Smooth muscle cell of the brain vasculature (primary cell): ENCODE measurements at regions not wholly inside any gene's neighbourhood (a gene's known extent, or its start where the extent isn't known, plus 50 kb on each side); places are given as distances from the start of the nearest gene placed in this dataset.

ENCODE experiments used
- DNase-seq: peaks from one replicate; pipeline ENCODE4 v3.0.0-alpha.2; 2012; ENCODE audit warnings: low read depth, low spot score

DNA sequence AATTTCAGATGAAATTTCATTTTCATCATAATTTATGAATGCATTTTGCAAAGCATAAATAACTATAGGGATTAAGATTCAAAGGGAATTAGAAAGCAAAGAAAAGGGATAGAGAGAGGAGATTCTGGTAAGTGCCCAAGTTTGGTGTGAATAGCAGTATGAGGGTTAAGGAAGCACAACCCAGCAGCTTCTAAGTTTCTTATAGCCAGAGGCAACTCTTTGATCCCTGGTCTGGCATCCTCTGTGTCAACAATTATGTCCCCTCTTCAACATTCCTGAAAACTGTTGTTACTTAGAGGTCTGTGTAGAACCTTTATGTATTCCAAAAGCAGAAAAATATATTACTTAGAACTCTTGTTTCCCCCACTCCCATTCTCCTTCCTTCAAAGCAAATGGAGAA is 171.6 kb upstream of the SATB2 start:
- no peak for DNase-seq

- no peak for DNase-seq
Observed at GRCh38 chr2:199627417-199627816, 169.7 kb upstream of the SATB2 start.

DNA sequence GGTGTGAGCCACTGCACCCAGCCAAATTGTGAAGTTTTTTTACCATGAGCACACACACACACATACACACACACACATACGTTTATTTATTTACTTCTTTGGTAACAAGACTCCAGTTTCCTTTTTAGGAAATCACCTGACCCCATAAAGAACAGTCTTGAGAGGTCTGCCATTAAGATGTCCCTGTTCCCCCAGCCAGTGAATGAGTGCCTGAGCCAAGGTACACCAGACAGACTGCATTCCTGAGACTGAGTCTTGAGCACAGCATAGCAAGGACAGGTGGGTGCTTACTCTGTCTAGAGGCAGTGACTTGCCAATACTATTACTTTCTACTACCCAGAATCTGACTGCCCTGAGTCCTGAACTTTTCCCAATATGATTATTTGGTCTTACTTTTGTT is 167.2 kb upstream of the SATB2 start:
- no peak for DNase-seq

GRCh38 chr2:199612509-199613130 is 154.9 kb upstream of the SATB2 start:
- DNase-seq = no peak

DNA sequence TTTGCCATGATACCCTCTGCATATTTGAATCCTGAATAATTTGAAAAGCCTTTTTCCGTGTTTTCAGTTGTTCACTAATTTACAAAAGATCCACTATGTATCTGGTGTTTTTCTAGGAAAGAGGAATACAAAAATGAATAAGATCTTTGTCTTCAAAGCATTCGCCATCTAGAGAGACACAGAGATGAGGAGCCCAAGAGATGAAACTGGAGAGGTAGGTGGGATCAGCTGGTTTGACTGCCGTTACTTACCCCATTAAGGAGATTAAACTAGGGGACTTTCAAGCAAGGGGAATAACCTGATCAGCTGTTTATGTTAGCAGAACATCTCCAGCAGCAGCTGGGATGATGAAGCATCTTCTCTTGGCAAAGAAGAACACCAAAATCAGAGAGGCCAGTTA is 150.2 kb upstream of the SATB2 start:
- DNase-seq = no peak

DNA sequence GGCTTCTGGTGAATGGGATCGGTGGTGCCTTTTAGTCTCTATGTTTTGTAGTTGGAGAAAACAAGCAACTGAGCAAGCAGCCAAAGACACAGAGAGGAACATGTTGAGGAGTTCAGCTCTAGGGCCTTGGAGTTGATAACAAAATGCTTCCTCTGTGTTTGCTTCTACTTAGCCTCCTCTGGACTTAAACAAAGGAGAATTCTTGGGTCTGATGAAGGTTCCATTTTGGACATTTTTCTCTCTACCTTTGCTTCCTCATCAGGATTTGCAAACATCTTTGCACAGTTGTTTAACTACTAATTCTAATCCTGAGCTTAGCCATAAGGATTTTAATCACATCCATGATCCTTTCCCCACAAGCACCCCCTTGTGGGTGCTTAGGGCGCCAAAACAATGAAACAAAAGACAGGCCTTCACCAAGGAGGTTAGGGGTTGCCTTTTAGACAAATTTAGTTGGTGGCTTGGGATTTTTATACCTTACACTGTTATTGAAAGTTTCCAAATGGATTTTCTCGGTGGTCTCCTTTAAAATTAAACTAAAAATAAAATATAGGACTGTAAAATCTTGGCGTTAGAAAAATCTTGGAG is 148.5 kb upstream of the SATB2 start:
- DNase-seq = no peak

GRCh38 chr2:199603721-199604291 is 146.1 kb upstream of the SATB2 start:
- DNase-seq = no peak

DNA sequence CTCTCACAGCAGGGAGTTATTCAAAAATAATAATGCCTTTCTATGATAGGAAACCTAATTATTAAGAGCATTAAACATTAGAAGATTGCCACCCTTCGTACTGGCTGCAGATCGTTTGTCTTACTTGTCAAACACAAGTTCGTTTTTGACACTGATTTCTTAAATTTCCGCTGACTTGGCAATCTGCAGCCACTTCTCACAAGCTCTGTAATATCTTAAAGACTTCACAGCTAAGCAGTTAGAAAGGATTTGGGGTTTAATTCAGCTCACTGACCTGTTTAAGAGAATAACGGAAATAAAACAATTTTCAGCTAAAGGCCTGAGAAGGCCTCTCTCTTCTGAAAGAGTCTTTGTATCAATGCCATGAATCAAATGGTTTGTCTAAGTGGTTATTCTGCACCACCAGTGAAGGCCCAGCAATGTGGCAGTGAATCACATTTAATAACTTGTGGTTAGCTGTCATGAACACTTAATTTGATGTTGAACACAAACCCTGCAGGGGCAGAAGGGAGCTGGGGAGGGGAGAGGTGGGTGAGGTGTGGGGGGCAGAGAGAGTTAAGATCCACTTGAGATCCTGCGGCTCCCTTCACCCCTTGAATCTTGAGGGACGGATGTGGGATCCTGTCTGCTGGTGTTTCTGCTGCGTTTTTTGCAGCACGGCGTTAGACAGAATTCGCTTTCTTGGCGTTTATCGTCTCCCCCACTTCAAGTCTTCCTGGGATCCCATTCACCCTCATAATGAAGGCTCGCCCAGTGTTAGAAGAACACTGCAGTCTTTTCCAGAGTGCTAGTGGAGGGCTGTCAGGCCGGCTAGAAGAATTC is 145.4 kb upstream of the SATB2 start:
- DNase-seq = no peak

DNA sequence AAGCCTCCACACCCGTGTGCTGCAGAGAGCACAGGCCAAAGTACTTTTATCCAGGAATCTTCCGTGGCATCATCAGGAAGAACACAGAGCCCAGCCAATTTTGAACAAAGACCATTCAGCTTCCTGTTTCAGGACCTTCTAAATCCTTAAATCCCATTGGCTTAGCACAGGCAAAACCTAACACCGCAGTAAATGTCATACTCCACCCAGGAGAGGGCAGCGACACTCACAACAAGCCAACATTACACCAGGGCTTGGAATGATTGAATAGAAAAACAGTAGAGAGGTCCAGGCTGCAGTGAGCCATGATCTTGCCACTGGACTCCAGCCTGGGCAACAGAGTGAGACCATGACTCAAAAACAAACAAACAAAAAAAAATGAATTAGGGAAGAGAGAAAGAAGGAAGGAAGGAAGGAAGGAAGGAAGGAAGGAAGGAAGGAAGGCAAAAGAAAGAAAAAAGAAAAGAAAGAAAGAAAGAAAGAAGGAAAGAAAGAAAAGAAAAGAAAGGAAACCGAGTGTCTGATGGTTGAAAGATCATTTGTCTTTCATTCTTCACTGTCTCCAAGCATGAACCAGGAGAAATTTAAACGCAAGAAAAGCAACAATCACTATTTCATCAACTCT is 144.6 kb upstream of the SATB2 start:
- no peak for DNase-seq

- DNase-seq = no peak
Observed at GRCh38 chr2:199596549-199596948, 138.8 kb upstream of the SATB2 start.

GRCh38 chr2:199594443-199594842 is 136.7 kb upstream of the SATB2 start:
- DNase-seq = no peak

GRCh38 chr2:199591826-199592225 is 134.1 kb upstream of the SATB2 start:
- no peak for DNase-seq

GRCh38 chr2:199590321-199591203 is 132.8 kb upstream of the SATB2 start:
- no peak for DNase-seq

GRCh38 chr2:199589306-199589705 is 131.6 kb upstream of the SATB2 start:
- DNase-seq = no peak

- no peak for DNase-seq
Observed at GRCh38 chr2:199588054-199588453, 130.3 kb upstream of the SATB2 start.

DNA sequence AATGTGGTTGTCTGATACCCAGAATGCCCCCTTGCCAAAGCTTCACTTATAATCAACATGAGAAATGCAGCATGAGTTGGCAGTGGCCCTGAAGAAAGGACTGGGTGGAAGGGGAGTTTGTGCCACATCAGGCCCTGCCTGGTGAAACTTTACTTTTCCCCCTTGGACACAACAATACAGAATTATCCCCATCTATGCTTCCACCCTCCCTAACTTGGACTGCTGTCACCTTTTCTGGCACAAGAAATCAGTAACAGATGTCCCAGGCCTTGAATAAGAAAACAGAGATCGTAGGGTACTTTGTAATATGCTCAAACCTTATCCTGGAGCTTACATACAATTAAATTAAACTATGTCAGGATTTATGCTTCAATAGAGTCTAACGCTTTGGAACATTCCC is 128.9 kb upstream of the SATB2 start:
- no peak for DNase-seq

GRCh38 chr2:199583676-199584075 is 125.9 kb upstream of the SATB2 start:
- no peak for DNase-seq

GRCh38 chr2:199581935-199582360 is 124.2 kb upstream of the SATB2 start:
- peak; percentile 10 for DNase-seq

DNA sequence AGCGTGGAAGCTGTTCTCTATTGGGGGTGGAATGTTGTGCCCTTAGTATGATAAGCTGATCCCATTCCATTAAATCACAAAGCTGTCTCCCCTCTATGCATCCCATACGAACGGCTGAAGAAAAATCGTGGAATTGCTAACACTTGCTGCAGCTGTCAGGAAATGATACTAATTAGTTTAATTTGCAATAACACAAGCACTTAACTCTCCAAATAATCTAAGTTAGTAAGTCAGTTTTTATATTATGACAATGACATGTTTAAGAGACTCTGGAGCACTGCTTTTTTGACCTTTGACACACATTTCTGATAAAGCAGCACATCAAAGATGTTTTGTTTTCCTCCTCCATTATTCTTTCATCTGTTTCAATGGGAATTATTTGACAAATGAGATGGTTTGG is 123.7 kb upstream of the SATB2 start:
- no peak for DNase-seq

GRCh38 chr2:199575416-199575815 is 117.7 kb upstream of the SATB2 start:
- DNase-seq = no peak

DNA sequence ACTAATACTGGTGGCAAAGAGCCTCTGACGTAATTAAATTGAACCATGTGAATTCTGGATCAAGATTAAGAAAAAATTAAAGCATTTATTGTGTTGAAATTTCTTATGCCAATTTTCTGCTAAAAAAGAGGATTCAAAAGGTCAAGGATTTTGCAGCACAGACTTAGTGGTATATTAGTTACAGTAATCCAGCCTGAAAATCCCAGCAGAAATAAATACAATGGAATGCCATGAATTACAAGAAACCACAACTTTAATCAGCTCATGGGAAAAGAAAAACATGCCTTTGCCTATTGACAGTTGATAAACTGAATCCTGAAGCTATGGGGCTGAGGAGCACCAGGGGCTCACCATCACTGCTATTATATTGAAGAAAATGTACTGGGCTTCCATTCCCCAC is 114.8 kb upstream of the SATB2 start:
- no peak for DNase-seq
